PC-9 (cell line): ENCODE measurements at regions not wholly inside any gene's neighbourhood (a gene's known extent, or its start where the extent isn't known, plus 50 kb on each side); places are given as distances from the start of the nearest gene placed in this dataset.

Experiments
- CTCF ChIP-seq: fragments of 200-600 bp; sonication (generic); conservative IDR thresholded peaks from 2 replicates; pipeline ENCODE4 v1.6.1; 2017; ENCODE audit warnings: mixed run types, antibody characterized with exemption, mild to moderate bottlenecking, moderate library complexity
- EZH2 ChIP-seq: fragments of 200-600 bp; sonication (generic); IDR thresholded peaks from 2 replicates; pipeline ENCODE4 v1.8.0; 2017; ENCODE audit warnings: antibody characterized with exemption, low read depth

DNA sequence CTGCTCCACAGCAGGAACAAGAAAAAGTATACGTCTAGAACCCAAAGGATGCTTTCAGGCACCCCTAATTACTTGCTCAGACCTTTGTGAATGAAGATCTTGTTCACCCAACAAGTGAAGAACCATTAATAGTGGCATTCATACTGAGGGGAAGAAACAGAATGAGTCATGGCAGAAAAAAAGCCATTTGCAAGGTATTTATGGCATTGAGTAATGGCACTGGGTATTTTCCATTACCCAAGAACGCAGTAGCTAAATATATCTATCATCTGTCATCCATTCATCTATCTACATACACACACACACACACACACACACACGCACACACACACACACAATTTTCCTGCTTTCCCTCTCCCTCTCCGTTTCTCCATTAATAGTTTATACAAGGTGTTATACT, 56.4 kb upstream of the XIRP2 start:
- TF ChIP-seq CTCF: no peak
- TF ChIP-seq EZH2: no peak
